ENCODE measurements at regions not wholly inside any gene's neighbourhood (a gene's known extent, or its start where the extent isn't known, plus 50 kb on each side); places are given as distances from the start of the nearest gene placed in this dataset.

GRCh38 chr5:74105126-74105780 is 479.3 kb downstream of the ARHGEF28 start:
- no peak for DNase-seq

- peak; percentile 2 for DNase-seq
Measured at GRCh38 chr5:74103131-74104023, 477.4 kb downstream of the ARHGEF28 start.

GRCh38 chr5:74100268-74100665 is 474.3 kb downstream of the ARHGEF28 start:
- no peak for DNase-seq

GRCh38 chr5:74099538-74100267 is 473.7 kb downstream of the ARHGEF28 start:
- no peak for DNase-seq

GRCh38 chr5:74098941-74099340 is 472.9 kb downstream of the ARHGEF28 start:
- no peak for DNase-seq

- DNase-seq, result no peak
Measured at GRCh38 chr5:74098456-74098855, 472.5 kb downstream of the ARHGEF28 start.

GRCh38 chr5:74096325-74096724 is 470.3 kb downstream of the ARHGEF28 start:
- no peak for DNase-seq

GRCh38 chr5:74095871-74096270 is 469.9 kb downstream of the ARHGEF28 start:
- no peak for DNase-seq

- no peak for DNase-seq
Measured at GRCh38 chr5:74094782-74095108, 468.7 kb downstream of the ARHGEF28 start.

- DNase-seq, result no peak
Measured at GRCh38 chr5:74094096-74094781, 468.2 kb downstream of the ARHGEF28 start.

GRCh38 chr5:74093561-74093960 is 467.6 kb downstream of the ARHGEF28 start:
- no peak for DNase-seq

- no peak for DNase-seq
Measured at GRCh38 chr5:74092766-74093165, 466.8 kb downstream of the ARHGEF28 start.

GRCh38 chr5:74085782-74086181 is 459.8 kb downstream of the ARHGEF28 start:
- DNase-seq, result no peak

- DNase-seq, result no peak
Measured at GRCh38 chr5:74085186-74085585, 459.2 kb downstream of the ARHGEF28 start.

GRCh38 chr5:74083096-74083791 is 457.2 kb downstream of the ARHGEF28 start:
- no peak for DNase-seq

- DNase-seq, result no peak
Measured at GRCh38 chr5:74082512-74083055, 456.6 kb downstream of the ARHGEF28 start.

GRCh38 chr5:74081126-74081525 is 455.1 kb downstream of the ARHGEF28 start:
- DNase-seq, result no peak

- no peak for DNase-seq
Measured at GRCh38 chr5:74079971-74080556, 454.1 kb downstream of the ARHGEF28 start.

- DNase-seq, result no peak
Measured at GRCh38 chr5:74075501-74076484, 449.8 kb downstream of the ARHGEF28 start.

GRCh38 chr5:74074111-74074510 is 448.1 kb downstream of the ARHGEF28 start:
- DNase-seq, result no peak
